Esophagus muscularis mucosa (tissue), 4 donors: ENCODE measurements at regions not wholly inside any gene's neighbourhood (a gene's known extent, or its start where the extent isn't known, plus 50 kb on each side); places are given as distances from the start of the nearest gene placed in this dataset.

Experiments used
- DNase-seq: peaks from one replicate; pipeline ENCODE4 v3.0.0-alpha.2; 2017; ENCODE audit errors: extremely low spot score
- H3K27ac ChIP-seq, 4 donors: fragments of 200-600 bp; sonication (generic); replicated peaks in 1 of 4; 1 replicate in 3 of 4; 2 replicates in 1 of 4; pipeline ENCODE4 v1.5.1; 2016 to 2019; ENCODE audit warnings: mild to moderate bottlenecking in 1 of 4
- H3K27me3 ChIP-seq, 4 donors: fragments of 200-600 bp; sonication (generic); one replicate each; pipeline versions ENCODE4 v1.5.1 to v1.6.0; 2016 to 2019
- H3K36me3 ChIP-seq, 4 donors: fragments of 200-600 bp; sonication (generic); one replicate each; pipeline ENCODE4 v1.5.1; 2016 to 2019
- H3K4me1 ChIP-seq, 4 donors: fragments of 200-600 bp; sonication (generic); one replicate each; pipeline ENCODE4 v1.5.1; 2016 to 2019
- H3K4me3 ChIP-seq, 4 donors: fragments of 200-600 bp; sonication (generic); 1 replicate in 2 of 4; 2 replicates in 2 of 4; pipeline ENCODE4 v1.5.1; 2016 to 2019; ENCODE audit warnings: mild to moderate bottlenecking in 4 of 4, moderate library complexity in 1 of 4
- H3K9me3 ChIP-seq, 4 donors: fragments of 200-600 bp; sonication (generic); 1 replicate in 3 of 4; 2 replicates in 1 of 4; pipeline ENCODE4 v1.5.1; 2016 to 2019
- CTCF ChIP-seq, 3 experiments: fragments of 200-600 bp in 2 of 3; fragments of 450-650 bp in 1 of 3; sonication (generic) in 2 of 3; IDR thresholded peaks; one replicate each; pipeline ENCODE4 v1.5.1; 2017 to 2019; ENCODE audit warnings: antibody characterized with exemption in 3 of 3, mild to moderate bottlenecking in 2 of 3, moderate library complexity in 1 of 3
- EP300 ChIP-seq: sonication (generic); formaldehyde crosslinking; IDR thresholded peaks from one replicate; pipeline ENCODE4 v1.6.1; 2017; ENCODE audit warnings: antibody characterized with exemption
- POLR2A ChIP-seq: fragments of 450-650 bp; IDR thresholded peaks from one replicate; pipeline ENCODE4 v1.6.1; 2017; ENCODE audit warnings: antibody characterized with exemption, moderate library complexity, mild to moderate bottlenecking, low read depth
- POLR2AphosphoS5 ChIP-seq, 2 donors: sonication (generic); formaldehyde crosslinking; IDR thresholded peaks; one replicate each; pipeline ENCODE4 v1.6.1; 2017; ENCODE audit warnings: antibody characterized with exemption in 2 of 2
- WGBS: methylation state at CpG from one replicate; pipeline ENCODE4 v1.1.5; 2018; 5-methylcytosine and 5-hydroxymethylcytosine counted together
- intact Hi-C: fragments of 100-400 bp; cut with DNase I; formaldehyde crosslinking; loops from one replicate; pipeline ENCODE4 v1.15.1; 2023
- small RNA-seq, 3 donors: library from RNA; depleted of rRNA; stranded (forward); fragments of <200 nt; gene quantifications; one replicate each; pipeline ENCODE3, GENCODE V24; 2016

- Histone ChIP-seq H3K27me3 (no peaks in the 10 kb centered on the region), H3K36me3 (no peaks in the 10 kb centered on the region), H3K27ac (no peak overlapping the region), H3K4me3 (no peak overlapping the region), H3K9me3 (no peaks in the 10 kb centered on the region), H3K4me1 (no peaks in the 10 kb centered on the region)
- WGBS: no CpG with 5 or more reads among the region's 39 CpGs
- DNase-seq: no peak
- intact Hi-C loops: no loop called here
- TF ChIP-seq EP300: no peak
- TF ChIP-seq POLR2A: no peak
- no peak for TF ChIP-seq POLR2AphosphoS5 (IDR thresholded peaks at IDR 0.05)
- TF ChIP-seq CTCF (IDR thresholded peaks at IDR 0.05): no peak
Measured at GRCh38 chrY:26408671-26409328, 786.9 kb downstream of the CDY1 start.

GRCh38 chrY:26409329-26409712 lies 787.4 kb downstream of the CDY1 start:
- Histone ChIP-seq H3K27ac (no peak overlapping the region), H3K4me1 (no peaks in the 10 kb centered on the region), H3K9me3 (no peaks in the 10 kb centered on the region), H3K27me3 (no peaks in the 10 kb centered on the region), H3K4me3 (no peak overlapping the region), H3K36me3 (no peaks in the 10 kb centered on the region)
- DNase-seq: no peak
- no CpG with 5 or more reads among the region's 27 CpGs for WGBS
- TF ChIP-seq POLR2A (no peak), POLR2AphosphoS5 (IDR thresholded peaks at IDR 0.05) (no peak), CTCF (IDR thresholded peaks at IDR 0.05) (no peak), EP300 (no peak)
- intact Hi-C loops: no loop called here

Small RNA genes in the stretch of these regions (small RNA-seq; reads per million reads assigned to genes)
- gene AC024067.1 (0 reads per million in 3 donors), gene RF00156 (0 reads per million in 3 donors), gene RNU6-1314P (0 reads per million in 3 donors)
